PC-9 (cell line): ENCODE measurements at regions not wholly inside any gene's neighbourhood (a gene's known extent, or its start where the extent isn't known, plus 50 kb on each side); places are given as distances from the start of the nearest gene placed in this dataset.

Experiments
- BruUV-seq: library from RNA; stranded (reverse); fragments of 400-500 nt; replicated peaks from 2 replicates; lab custom pipeline; 2021; lab: Mats Ljungman, UMichigan
- CTCF ChIA-PET: fragments of 300-600 bp; sonication (Branson Sonifier 250); formaldehyde crosslinking; loops from one replicate; lab custom pipeline; 2022; ENCODE audit warnings: antibody characterized with exemption; lab: Charles Lee
- POLR2A ChIA-PET: fragments of 300-600 bp; sonication (Branson Sonifier 250); formaldehyde crosslinking; loops from one replicate; lab custom pipeline; 2022; ENCODE audit warnings: antibody characterized with exemption; ENCODE audit not compliant: unreplicated experiment; lab: Charles Lee
- DNase-seq, 2 experiments: peaks; one replicate each; pipeline versions ENCODE4 v3.0.0 to v3.0.0-alpha.2; 2015 to 2022; ENCODE audit warnings: mixed read lengths in 1 of 2
- H2AFZ ChIP-seq: fragments of 200-600 bp; sonication (generic); 2 replicates; pipeline ENCODE4 v1.8.1; 2017; ENCODE audit warnings: antibody characterized with exemption
- H3F3A ChIP-seq: fragments of 200-600 bp; sonication (generic); 2 replicates; pipeline ENCODE4 v1.8.1; 2017; ENCODE audit warnings: antibody characterized with exemption, mild to moderate bottlenecking, low read depth; ENCODE audit not compliant: insufficient read depth
- H3K27ac ChIP-seq: fragments of 200-600 bp; sonication (generic); 2 replicates; pipeline ENCODE4 v1.6.1; 2016; ENCODE audit warnings: mixed run types
- H3K27me3 ChIP-seq: fragments of 200-600 bp; sonication (generic); 2 replicates; pipeline ENCODE4 v1.6.1; 2016; ENCODE audit warnings: low read depth, mixed run types; ENCODE audit not compliant: insufficient read depth
- H3K36me3 ChIP-seq: fragments of 200-600 bp; sonication (generic); 2 replicates; pipeline ENCODE4 v1.6.1; 2016; ENCODE audit warnings: low read depth, mixed run types
- H3K4me1 ChIP-seq: fragments of 200-600 bp; sonication (generic); replicated peaks from 2 replicates; pipeline ENCODE4 v1.6.1; 2016; ENCODE audit warnings: mixed run types; ENCODE audit not compliant: insufficient read depth
- H3K4me2 ChIP-seq: fragments of 200-600 bp; sonication (generic); 2 replicates; pipeline ENCODE4 v1.6.1; 2017; ENCODE audit warnings: mixed run types
- H3K4me3 ChIP-seq: fragments of 200-600 bp; sonication (generic); 2 replicates; pipeline ENCODE4 v1.6.1; 2016; ENCODE audit warnings: mixed run types
- H3K79me2 ChIP-seq: fragments of 200-600 bp; sonication (generic); 2 replicates; pipeline ENCODE4 v1.6.1; 2017; ENCODE audit warnings: low read depth, mixed run types
- H3K9me2 ChIP-seq: fragments of 200-600 bp; sonication (generic); 2 replicates; pipeline ENCODE4 v1.8.1; 2017; ENCODE audit warnings: mild to moderate bottlenecking; ENCODE audit not compliant: insufficient read depth
- H3K9me3 ChIP-seq: fragments of 200-600 bp; sonication (generic); 2 replicates; pipeline ENCODE4 v1.8.1; 2016; ENCODE audit warnings: low read depth; ENCODE audit not compliant: insufficient read depth
- H4K20me1 ChIP-seq: fragments of 200-600 bp; sonication (generic); 2 replicates; pipeline ENCODE4 v1.8.1; 2017; ENCODE audit not compliant: insufficient read depth
- EZH2 ChIP-seq: fragments of 200-600 bp; sonication (generic); IDR thresholded peaks from 2 replicates; pipeline ENCODE4 v1.8.0; 2017; ENCODE audit warnings: antibody characterized with exemption, low read depth
- intact Hi-C: fragments of 100-400 bp; cut with micrococcal nuclease; formaldehyde crosslinking; loops from one replicate; pipeline ENCODE4 v1.10.0; 2022; ENCODE audit not compliant: unreplicated experiment
- TF ChIP-seq, protein P1 (sequence below): fragments of 200-600 bp; sonication (generic); conservative IDR thresholded peaks from 2 replicates; pipeline ENCODE4 v1.6.1; 2017; ENCODE audit warnings: mixed run types, antibody characterized with exemption, mild to moderate bottlenecking, moderate library complexity

DNA sequence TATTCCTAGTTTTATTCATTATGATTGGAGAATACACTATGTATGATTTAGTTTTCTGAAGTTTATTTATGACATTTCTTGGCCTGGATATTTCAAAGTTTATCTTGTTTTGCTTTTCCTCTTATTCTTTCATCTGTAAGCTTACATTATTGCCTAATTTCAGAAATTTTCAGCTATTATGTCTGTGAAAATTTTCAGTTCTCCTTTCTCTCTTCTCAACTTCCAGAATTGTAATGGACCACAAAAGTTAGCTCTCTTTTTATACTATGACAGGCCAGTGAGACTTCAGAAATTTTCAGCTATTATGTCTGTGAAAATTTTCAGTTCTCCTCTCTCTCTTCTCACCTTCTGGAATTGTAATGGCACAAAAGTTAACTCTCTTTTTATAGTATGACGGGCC lies 97.2 kb upstream of the SCN7A start:
- H3K9me2 ChIP-seq, result no peaks in the 10 kb centered on the region
- DNase-seq, result no peak
- H3F3A ChIP-seq, result no peaks in the 10 kb centered on the region
- no peak overlapping the region for H3K27ac ChIP-seq
- H3K79me2 ChIP-seq, result no peaks in the 10 kb centered on the region
- intact Hi-C loops, result no loop called here
- no peaks in the 10 kb centered on the region for H4K20me1 ChIP-seq
- ChIA-PET CTCF (no interaction called here), POLR2A (no interaction called here)
- no TSS peak for BruUV-seq
- H3K27me3 ChIP-seq, result no peaks in the 10 kb centered on the region
- H3K9me3 ChIP-seq, result no peaks in the 10 kb centered on the region
- no peaks in the 10 kb centered on the region for H3K36me3 ChIP-seq
- H3K4me1 ChIP-seq, result no peaks in the 10 kb centered on the region
- no peak for TF ChIP-seq EZH2
- TF ChIP-seq, protein P1, sequence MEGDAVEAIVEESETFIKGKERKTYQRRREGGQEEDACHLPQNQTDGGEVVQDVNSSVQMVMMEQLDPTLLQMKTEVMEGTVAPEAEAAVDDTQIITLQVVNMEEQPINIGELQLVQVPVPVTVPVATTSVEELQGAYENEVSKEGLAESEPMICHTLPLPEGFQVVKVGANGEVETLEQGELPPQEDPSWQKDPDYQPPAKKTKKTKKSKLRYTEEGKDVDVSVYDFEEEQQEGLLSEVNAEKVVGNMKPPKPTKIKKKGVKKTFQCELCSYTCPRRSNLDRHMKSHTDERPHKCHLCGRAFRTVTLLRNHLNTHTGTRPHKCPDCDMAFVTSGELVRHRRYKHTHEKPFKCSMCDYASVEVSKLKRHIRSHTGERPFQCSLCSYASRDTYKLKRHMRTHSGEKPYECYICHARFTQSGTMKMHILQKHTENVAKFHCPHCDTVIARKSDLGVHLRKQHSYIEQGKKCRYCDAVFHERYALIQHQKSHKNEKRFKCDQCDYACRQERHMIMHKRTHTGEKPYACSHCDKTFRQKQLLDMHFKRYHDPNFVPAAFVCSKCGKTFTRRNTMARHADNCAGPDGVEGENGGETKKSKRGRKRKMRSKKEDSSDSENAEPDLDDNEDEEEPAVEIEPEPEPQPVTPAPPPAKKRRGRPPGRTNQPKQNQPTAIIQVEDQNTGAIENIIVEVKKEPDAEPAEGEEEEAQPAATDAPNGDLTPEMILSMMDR, result no peak
- H2AFZ ChIP-seq, result no peak overlapping the region
- no peak overlapping the region for H3K4me3 ChIP-seq
- no peak overlapping the region for H3K4me2 ChIP-seq

- intact Hi-C loops, result no loop called here
- H4K20me1 ChIP-seq, result no peaks in the 10 kb centered on the region
- no peaks in the 10 kb centered on the region for H3K9me2 ChIP-seq
- TF ChIP-seq EZH2, result no peak
- TF ChIP-seq, protein P1, result no peak
- no peaks in the 10 kb centered on the region for H3K79me2 ChIP-seq
- H3K4me1 ChIP-seq, result no peaks in the 10 kb centered on the region
- no peak overlapping the region for H2AFZ ChIP-seq
- BruUV-seq, result no TSS peak
- no peaks in the 10 kb centered on the region for H3K27me3 ChIP-seq
- POLR2A ChIA-PET, result no interaction called here
- no peak overlapping the region for H3K4me3 ChIP-seq
- H3K36me3 ChIP-seq, result no peaks in the 10 kb centered on the region
- CTCF ChIA-PET, result no interaction called here
- H3F3A ChIP-seq, result no peaks in the 10 kb centered on the region
- DNase-seq, result no peak
- H3K4me2 ChIP-seq, result no peak overlapping the region
- no peaks in the 10 kb centered on the region for H3K9me3 ChIP-seq
- no peak overlapping the region for H3K27ac ChIP-seq
Observed at GRCh38 chr2:166573391-166573790, 79.3 kb upstream of the SCN7A start.

- Histone ChIP-seq H3F3A (no peaks in the 10 kb centered on the region), H3K79me2 (no peaks in the 10 kb centered on the region), H3K27me3 (no peaks in the 10 kb centered on the region), H3K36me3 (no peaks in the 10 kb centered on the region), H3K4me1 (no peaks in the 10 kb centered on the region), H3K9me3 (no peaks in the 10 kb centered on the region), H3K4me2 (no peak overlapping the region), H3K4me3 (no peak overlapping the region), H3K27ac (no peak overlapping the region), H4K20me1 (no peaks in the 10 kb centered on the region), H3K9me2 (no peaks in the 10 kb centered on the region), H2AFZ (no peak overlapping the region)
- no TSS peak for BruUV-seq
- no peak for TF ChIP-seq EZH2
- TF ChIP-seq, protein P1, result no peak
- intact Hi-C loops, result no loop called here
- ChIA-PET POLR2A (no interaction called here), CTCF (no interaction called here)
- no peak for DNase-seq
Observed at GRCh38 chr2:166572937-166573336, 78.9 kb upstream of the SCN7A start.
